Hindlimb muscle (tissue), 1 donor: ENCODE measurements at regions not wholly inside any gene's neighbourhood (a gene's known extent, or its start where the extent isn't known, plus 50 kb on each side); places are given as distances from the start of the nearest gene placed in this dataset.

Source experiments
- DNase-seq: peaks from one replicate; pipeline ENCODE4 v3.0.0-alpha.2; 2013

- no peak for DNase-seq
Measured at GRCh38 chr11:134485316-134485715, 73.3 kb upstream of the B3GAT1 start.

GRCh38 chr11:134483857-134484256 lies 71.8 kb upstream of the B3GAT1 start:
- DNase-seq: no peak

- DNase-seq: no peak
Measured at GRCh38 chr11:134483291-134483690, 71.2 kb upstream of the B3GAT1 start.

GRCh38 chr11:134482865-134483264 lies 70.8 kb upstream of the B3GAT1 start:
- no peak for DNase-seq

GRCh38 chr11:134481933-134482527 lies 70.0 kb upstream of the B3GAT1 start:
- DNase-seq: no peak

- no peak for DNase-seq
Measured at GRCh38 chr11:134481135-134481534, 69.1 kb upstream of the B3GAT1 start.

- DNase-seq: no peak
Measured at GRCh38 chr11:134480136-134480712, 68.2 kb upstream of the B3GAT1 start.

GRCh38 chr11:134479206-134480135 lies 67.4 kb upstream of the B3GAT1 start:
- DNase-seq: no peak

- DNase-seq: no peak
Measured at GRCh38 chr11:134478611-134479010, 66.6 kb upstream of the B3GAT1 start.

- DNase-seq: no peak
Measured at GRCh38 chr11:134478176-134478575, 66.1 kb upstream of the B3GAT1 start.

GRCh38 chr11:134477486-134477885 lies 65.4 kb upstream of the B3GAT1 start:
- DNase-seq: no peak

GRCh38 chr11:134476435-134477021 lies 64.5 kb upstream of the B3GAT1 start:
- no peak for DNase-seq

GRCh38 chr11:134475951-134476350 lies 63.9 kb upstream of the B3GAT1 start:
- no peak for DNase-seq

GRCh38 chr11:134474942-134475341 lies 62.9 kb upstream of the B3GAT1 start:
- no peak for DNase-seq

- DNase-seq: no peak
Measured at GRCh38 chr11:134474070-134474860, 62.2 kb upstream of the B3GAT1 start.

- DNase-seq: no peak
Measured at GRCh38 chr11:134471716-134472455, 59.8 kb upstream of the B3GAT1 start.

- DNase-seq: no peak
Measured at GRCh38 chr11:134471087-134471715, 59.2 kb upstream of the B3GAT1 start.

- no peak for DNase-seq
Measured at GRCh38 chr11:134470238-134470637, 58.2 kb upstream of the B3GAT1 start.

GRCh38 chr11:134469627-134470026 lies 57.6 kb upstream of the B3GAT1 start:
- no peak for DNase-seq

- DNase-seq: no peak
Measured at GRCh38 chr11:134468796-134469195, 56.8 kb upstream of the B3GAT1 start.

GRCh38 chr11:134468081-134468668 lies 56.1 kb upstream of the B3GAT1 start:
- no peak for DNase-seq
